22Rv1 (cell line): ENCODE measurements at regions not wholly inside any gene's neighbourhood (a gene's known extent, or its start where the extent isn't known, plus 50 kb on each side); places are given as distances from the start of the nearest gene placed in this dataset.

ENCODE experiments used
- ZFX ChIP-seq: fragments of 450-650 bp; IDR thresholded peaks from 2 replicates; pipeline ENCODE4 v1.6.1; 2017; ENCODE audit warnings: antibody characterized with exemption, borderline replicate concordance
- TF ChIP-seq, protein P1 (sequence below): fragments of 450-650 bp; IDR thresholded peaks from 2 replicates; pipeline ENCODE4 v1.5.1; 2017; ENCODE audit warnings: mild to moderate bottlenecking

DNA sequence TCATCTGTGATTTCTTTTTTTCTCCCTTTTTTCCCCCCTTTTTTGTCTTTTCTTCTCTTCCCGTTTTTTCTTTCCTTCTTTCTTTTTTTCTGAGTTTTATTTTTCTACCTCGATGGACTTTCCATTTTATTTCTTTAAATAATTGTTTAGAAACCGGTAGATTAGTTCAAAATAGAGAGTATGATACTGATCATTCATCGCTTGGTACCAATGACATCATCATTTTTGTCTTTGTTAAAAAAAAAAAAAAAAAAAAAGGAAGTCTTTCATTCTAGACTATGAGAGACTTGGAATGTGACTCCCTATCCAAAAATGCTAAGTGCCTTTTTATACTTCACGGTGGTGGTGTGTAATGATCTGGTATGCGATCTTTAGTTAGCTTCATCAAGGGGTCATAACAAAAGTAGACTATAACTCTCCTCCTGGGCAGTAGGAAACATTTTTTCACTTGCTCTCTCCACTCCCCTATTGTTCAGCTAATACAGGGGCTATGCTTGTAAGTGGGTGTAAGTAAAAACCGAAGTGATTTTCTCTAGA is 1517.5 kb upstream of the ZEB2 start:
- TF ChIP-seq, protein P1, sequence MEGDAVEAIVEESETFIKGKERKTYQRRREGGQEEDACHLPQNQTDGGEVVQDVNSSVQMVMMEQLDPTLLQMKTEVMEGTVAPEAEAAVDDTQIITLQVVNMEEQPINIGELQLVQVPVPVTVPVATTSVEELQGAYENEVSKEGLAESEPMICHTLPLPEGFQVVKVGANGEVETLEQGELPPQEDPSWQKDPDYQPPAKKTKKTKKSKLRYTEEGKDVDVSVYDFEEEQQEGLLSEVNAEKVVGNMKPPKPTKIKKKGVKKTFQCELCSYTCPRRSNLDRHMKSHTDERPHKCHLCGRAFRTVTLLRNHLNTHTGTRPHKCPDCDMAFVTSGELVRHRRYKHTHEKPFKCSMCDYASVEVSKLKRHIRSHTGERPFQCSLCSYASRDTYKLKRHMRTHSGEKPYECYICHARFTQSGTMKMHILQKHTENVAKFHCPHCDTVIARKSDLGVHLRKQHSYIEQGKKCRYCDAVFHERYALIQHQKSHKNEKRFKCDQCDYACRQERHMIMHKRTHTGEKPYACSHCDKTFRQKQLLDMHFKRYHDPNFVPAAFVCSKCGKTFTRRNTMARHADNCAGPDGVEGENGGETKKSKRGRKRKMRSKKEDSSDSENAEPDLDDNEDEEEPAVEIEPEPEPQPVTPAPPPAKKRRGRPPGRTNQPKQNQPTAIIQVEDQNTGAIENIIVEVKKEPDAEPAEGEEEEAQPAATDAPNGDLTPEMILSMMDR = no peak
- no peak for TF ChIP-seq ZFX
